IPS DF 4.7 (cell line): ENCODE measurements at regions not wholly inside any gene's neighbourhood (a gene's known extent, or its start where the extent isn't known, plus 50 kb on each side); places are given as distances from the start of the nearest gene placed in this dataset.
A peak's percentile ranks its signal among the peaks of the same experiment; 100 is the strongest.
"Not testable (repeated sequence)": the region's sequence is repeated elsewhere in the genome, so short reads cannot be mapped to it uniquely, and the experiment has no call there.

Source experiments
- DNase-seq: peaks from one replicate; pipeline ENCODE4 v3.0.0-alpha.2; 2013; ENCODE audit warnings: low spot score; ENCODE audit errors: extremely low read depth

DNA sequence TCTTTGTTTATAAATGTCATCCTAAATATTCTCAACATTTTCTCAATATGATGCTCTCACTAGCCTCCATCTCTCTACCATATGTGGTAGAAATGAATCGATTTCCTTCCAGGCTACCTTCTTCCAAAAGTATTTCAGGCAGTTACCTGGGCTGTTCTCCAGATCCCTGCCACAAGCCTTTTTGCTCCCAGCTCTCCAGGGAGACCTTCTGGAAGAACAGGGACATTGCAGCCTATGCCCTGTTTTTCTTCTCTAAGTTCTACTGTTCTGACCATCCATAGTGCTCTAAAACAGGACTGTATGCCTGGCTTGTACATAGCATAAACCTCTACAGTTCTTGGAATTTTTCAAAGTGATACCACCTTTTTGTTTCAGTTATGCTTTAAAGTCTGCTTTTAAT lies 552.8 kb downstream of the ANKRD7 start:
- DNase-seq = no peak

DNA sequence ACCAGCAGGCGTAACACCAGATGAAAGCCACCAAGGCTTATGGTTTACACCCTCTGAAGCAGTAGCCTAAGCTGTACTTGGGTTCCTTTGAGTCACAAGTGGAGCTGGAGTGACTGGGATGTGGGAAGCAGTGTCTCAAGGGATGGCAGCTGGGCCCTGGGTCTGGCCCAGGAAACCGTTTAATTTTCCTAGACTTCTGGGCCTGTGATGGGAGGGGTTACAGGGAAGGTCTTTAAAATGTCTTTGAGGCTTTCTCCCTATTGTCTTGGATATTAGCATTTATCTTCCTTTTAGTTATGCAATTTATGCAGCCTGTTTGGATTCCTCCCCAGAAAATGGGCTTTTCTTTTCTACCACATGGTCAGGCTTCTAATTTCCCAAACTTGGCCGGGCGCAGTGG lies 568.2 kb downstream of the ANKRD7 start:
- no peak for DNase-seq

DNA sequence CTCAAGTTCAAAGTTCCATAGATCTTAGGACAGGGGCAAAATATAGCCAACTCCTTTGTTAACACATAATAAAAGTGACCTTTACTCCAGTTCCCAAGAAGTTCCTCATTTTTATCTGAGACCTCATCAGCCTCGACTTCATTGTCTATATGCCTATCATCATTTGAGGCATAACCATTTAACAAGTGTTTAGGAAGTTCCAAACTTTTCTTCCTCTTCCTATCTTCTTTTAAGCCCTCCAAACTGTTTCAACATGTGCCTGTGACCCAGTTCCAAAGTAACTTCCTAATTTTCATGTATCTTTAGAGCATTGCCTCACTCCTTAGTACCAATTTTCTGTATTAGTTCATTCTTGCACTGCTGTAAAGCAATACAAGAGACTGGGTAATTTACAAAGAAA lies 569.1 kb downstream of the ANKRD7 start:
- DNase-seq = no peak

DNA sequence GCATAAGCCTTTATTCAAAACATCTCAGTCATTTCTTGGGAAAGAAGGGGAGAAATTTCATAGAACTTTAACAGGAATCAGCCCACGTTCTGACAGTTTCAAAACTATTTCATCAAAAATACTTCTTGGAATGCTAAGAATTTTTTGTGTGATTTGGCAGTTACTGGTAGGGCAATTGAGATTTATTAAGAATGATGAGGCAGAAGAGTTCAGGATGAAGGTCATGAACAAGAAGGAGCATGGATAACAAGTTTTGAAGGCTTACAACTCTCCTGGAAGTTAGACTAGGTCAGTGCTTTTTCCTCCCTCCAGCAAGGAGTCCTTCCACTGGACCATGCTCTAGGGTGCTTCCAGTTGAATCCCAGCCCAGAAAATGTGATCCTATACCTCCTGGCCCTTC lies 569.9 kb downstream of the ANKRD7 start:
- DNase-seq = no peak

- DNase-seq = no peak
Observed at GRCh38 chr7:118801366-118801765, 576.9 kb downstream of the ANKRD7 start.

GRCh38 chr7:118802726-118803125 lies 578.2 kb downstream of the ANKRD7 start:
- DNase-seq = no peak

GRCh38 chr7:118826246-118826645 lies 601.7 kb downstream of the ANKRD7 start:
- no peak for DNase-seq

GRCh38 chr7:118836933-118837332 lies 612.4 kb downstream of the ANKRD7 start:
- no peak for DNase-seq

DNA sequence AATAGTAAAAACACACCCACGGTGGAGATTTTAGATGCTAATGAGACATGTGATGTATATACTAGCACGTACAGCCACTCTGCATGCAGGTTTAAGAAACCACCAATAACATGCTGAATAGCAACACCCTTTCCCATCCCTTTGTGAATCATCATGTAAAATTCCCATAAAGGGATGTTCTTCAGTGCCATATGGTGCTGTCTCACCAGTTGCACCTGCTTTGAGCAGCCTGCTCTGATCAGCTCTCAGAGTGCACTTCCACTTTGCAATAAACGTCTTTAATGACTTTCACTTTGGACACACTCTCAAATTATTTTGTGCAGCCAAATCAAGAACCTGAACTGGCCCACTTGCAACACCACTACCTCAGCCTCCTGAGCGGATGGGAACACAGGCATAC lies 615.0 kb downstream of the ANKRD7 start:
- DNase-seq = no peak

DNA sequence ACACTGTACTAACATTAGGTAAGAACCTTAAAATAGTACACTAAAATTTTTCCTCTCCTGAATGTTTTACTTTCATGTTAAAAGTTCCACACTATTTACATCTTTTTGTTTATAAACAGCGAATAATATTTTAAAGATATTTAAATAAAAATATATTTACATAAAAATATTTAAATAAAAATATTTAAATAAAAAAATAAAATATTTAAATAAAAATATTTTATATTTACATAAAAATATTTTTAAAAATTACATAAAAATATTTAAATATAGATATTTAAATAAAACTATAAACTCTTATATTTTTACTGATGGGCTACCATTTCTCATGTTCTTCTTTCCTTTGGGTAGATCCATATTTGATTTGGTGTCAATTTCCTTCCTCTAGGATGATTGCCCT lies 619.0 kb downstream of the ANKRD7 start:
- no peak for DNase-seq

DNA sequence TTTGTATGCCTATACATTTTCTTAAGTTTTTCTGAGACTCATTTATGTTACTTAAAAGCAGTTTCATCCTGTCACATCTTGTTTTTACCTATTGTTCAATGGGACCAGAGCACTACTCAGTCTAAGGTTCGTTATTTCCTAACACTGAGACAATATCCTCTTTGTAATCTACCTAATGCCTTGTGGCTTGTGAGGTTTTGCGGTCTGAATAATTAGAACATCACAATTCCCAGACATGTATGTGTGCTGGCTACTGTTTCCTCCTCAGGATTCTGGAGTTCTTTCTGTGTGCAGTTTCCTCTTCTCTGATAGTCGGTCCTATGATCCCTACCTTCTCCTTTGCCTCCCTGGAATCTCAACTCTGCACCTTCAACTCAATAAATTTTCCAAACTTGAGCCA lies 620.2 kb downstream of the ANKRD7 start:
- DNase-seq = no peak

- DNase-seq = no peak
Observed at GRCh38 chr7:118845791-118846190, 621.3 kb downstream of the ANKRD7 start.

DNA sequence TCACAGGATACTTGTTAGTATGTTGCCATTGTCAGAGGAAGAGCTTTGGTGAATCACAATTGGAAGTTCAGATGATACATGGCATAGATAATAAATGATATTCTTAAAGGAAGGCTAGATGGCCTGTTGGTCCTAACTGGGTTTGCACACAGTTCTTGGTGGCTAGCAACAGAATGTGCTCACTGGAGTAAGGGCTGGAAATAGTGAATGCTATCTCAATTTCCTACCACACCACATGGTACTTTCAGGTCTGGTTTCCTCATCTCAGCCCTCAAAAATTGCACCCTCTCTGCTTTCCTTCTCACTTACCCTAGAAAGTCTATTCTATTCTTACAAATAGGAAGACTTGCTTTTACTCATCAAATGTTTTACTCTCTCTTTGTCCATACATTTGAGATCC lies 622.5 kb downstream of the ANKRD7 start:
- DNase-seq = no peak

- no peak for DNase-seq
Observed at GRCh38 chr7:118855290-118855689, 630.8 kb downstream of the ANKRD7 start.

DNA sequence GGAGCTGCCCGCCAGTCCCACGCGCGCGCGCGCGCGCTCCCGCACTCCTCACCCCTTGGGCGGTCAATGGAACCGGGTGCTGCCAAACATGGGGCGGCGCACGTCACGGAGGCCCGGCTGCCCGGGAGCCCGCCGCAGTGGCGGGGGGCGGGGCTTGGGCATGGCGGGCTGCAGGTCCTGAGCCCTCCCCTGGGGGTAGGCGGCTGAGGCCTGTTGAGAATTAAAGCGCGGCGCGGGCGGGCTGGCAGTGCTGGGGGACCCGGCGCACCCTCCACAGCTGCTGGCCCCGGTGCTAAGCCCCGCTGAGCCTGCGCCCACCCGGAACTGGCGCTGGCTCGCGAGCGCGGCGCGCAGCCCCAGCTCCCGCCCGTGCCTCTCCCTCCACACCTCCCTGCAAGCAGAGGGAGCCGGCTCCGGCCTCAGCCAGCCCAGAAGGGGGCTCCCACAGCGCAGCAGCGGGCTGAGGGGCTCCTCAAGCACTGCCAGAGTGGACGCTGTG lies 634.2 kb downstream of the ANKRD7 start:
- DNase-seq = no peak

- DNase-seq = no peak
Observed at GRCh38 chr7:118861581-118861980, 637.1 kb downstream of the ANKRD7 start.

- DNase-seq = no peak
Observed at GRCh38 chr7:118862740-118863139, 638.2 kb downstream of the ANKRD7 start.

GRCh38 chr7:118863966-118864365 lies 639.5 kb downstream of the ANKRD7 start:
- no peak for DNase-seq

- DNase-seq = no peak
Observed at GRCh38 chr7:118867860-118868259, 643.4 kb downstream of the ANKRD7 start.

DNA sequence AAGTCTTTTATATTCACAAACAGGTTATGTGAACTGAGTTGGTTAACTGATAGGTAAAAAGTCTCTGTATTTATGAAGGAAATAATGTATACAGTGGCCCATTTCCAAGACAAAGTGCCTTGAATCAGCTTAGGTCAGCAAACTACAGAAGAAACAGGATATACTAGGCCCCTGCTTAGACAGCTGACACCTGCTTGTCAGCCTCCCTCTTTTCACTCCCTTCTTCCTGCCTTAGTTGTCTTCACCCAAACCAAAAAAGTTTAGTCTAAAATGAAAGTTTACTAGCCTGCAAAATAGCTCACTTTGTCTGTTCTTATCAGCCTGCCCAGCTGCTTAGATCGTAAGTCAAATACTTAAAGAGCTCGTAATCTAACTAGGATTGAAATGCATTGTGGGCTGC lies 644.6 kb downstream of the ANKRD7 start:
- DNase-seq = not testable (repeated sequence)

DNA sequence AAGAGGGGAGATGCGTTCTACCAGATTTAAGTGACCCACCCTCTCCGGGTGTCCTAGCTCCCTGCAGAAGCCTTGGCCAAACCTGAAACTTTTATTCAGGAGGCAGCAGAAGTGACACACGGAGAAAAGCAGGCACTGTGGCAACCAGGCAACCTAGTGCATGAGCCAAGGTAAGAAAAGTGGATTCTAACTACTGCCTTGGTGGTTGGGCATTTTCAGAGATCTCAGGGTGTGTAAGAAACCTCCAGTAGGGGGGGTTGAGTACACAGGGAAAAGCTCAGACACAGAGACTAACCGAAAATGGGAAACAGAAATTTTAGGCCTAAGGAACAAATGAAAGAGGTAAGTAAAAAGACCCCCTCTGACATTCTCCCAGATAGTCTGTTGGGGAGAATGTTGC lies 645.7 kb downstream of the ANKRD7 start:
- DNase-seq = peak; percentile 38

DNA sequence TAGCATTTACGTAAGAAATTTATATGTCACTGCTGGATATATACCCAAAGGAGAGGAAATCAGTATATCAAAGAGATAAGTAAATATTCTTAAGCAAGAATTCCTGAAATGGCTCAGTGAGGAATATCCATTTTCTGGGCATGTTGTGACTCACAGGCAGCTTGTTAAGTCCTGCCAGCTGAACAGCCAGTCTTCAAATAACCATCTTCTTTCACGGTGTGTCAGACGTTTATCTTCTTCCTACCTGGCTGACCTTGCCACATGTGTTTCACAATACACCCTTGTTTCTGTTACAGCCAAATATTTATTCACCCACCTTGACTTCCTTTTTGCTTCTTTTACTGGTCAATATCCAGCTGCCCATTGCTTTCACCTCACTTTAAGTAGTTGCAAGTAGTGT lies 648.1 kb downstream of the ANKRD7 start:
- DNase-seq = no peak

DNA sequence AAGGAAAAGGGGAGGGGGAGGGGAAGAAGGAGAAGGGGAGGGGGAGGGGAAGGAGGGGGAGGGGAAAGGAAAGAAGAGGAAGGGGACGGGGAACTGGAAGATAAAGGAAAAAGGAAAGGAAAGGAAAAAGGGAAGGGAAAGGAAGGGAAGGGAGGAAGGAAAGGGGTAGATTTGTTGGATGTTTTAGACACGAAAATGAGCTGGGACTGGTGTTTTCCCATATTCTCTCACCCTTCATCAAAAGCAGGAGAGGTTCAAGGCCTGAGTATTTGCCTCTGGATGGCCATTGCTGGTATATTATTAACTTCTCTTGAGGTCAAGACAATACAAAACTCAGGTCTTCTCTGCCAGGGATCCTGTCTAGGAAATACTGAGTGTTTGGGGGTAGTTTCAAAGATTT lies 652.7 kb downstream of the ANKRD7 start:
- no peak for DNase-seq

DNA sequence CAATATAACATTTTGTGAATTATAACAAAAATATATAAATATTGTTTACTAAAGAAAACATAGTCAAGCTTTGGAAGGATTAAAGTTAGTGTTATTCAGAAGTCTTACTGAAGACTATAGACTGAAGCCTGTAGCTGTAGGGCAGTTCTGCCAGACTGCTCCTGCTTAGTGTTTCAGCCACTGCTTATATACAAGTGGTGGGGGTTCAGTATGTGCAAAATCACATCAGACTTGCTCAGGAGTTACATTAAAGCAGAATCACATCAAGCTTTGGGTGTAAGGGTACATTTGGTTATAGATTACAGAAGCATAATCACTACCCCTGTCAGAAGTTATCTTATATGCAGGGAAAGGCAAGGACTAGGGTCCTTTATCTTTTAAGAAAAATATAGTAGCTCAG lies 653.8 kb downstream of the ANKRD7 start:
- no peak for DNase-seq
